ENCODE measurements at regions not wholly inside any gene's neighbourhood (a gene's known extent, or its start where the extent isn't known, plus 50 kb on each side); places are given as distances from the start of the nearest gene placed in this dataset.
A peak's percentile ranks its signal among the peaks of the same experiment; 100 is the strongest.

DNA sequence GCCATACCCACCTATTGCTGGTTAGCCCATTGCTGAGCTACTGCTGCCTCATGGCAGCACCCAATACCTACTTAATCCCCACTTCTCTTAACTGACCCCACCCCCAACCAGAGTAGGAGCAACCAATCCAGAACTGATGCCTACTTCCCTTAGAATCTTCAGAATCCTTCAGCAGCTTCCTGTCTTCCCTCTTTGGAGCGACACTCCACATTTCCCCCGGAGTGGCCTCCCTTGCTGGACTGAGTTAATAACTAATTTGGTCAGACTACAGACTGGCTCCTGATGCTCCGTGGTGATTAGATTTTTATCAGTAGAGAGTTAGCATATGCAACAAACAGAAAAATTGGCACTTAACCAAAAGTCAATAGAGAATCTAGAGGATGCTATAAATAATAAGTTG is 51.2 kb upstream of the UBR2 start:
- no peak for DNase-seq (ENCODE audit: low read depth)

DNA sequence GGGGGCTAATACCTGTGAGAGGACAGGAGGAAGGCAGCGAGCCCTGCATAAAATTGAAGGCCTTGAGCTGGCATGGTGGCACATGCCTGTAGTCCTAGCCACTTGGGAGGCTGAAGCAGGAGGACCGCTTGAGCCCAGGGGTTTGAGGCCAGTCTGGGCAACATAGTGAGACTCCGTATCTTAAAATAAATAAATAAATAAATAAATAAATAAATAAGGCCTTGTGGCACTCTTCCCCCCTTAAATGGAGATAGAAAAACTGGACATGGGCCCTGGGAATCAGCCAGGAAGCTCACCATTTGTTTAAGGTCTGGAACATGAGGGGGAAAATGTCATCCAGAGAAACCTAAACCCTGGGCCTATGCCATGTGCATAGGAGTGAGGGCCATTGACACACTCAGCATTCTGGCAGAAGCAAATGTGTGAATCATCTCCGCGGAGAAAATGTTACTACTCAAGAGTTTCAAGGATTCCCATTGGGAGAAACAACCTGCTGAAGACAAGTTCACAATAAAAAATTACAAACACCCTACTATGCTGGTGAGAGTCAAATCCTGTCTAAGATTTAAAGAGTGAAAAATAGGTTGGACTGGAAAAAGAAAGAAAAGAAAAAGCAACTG is 51.9 kb upstream of the UBR2 start:
- DNase-seq (ENCODE audit: low read depth) = peak; percentile 33

DNA sequence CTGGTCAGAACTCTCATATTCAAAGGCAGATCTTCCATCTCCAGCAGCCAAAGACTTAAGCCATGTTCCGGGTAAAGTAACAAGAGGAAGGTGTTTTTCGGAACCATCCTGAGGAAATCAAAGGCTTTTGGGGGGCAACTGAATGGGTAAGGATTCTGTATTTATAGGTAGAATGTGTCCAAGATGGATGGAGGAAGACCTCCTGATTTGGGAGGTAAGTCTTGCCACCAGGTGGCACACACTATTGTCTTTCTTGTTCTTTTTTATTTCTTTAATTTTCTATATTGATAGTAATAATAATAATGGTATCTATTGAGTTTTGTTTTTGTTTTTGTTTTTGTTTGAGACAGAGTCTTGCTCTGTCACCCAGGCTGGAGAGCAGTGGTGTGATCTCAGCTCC is 53.0 kb upstream of the UBR2 start:
- no peak for DNase-seq (ENCODE audit: low read depth)

DNA sequence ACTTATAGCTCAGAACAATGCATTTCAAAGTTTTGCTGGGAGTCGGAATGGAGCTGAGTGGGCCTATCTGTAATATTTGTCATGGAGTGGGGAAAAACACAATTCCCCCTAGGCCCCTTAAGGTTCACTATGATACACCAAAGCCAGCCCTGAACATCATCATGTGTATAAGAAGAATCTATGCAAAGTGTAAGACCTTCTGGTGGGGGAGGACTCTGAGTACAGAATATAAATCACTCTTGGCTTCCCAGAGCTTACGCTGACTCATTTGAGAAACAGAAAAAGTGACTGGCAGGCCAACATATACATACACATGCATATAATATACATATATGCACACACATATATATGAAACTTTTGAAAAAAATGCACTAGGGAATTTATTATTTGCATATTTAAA is 54.1 kb upstream of the UBR2 start:
- no peak for DNase-seq (ENCODE audit: low read depth)

DNA sequence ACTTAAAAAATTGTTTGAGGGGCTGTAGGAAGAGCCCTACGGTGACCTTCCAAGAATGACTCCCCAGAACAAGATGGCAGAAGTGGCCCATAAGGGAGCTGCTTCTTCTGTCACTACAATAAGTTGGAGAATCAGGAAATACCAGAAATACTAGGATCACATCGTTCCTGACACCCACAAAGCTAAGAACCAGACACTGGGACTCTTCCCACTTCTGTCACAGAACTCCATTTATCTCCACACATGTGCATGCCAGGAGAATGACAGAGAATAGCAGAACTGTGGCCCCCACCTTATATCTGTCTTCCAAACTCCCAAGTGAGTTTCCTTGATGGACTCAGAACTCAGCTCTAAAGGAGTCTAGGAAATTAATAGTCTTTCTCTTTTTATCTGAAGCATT is 54.6 kb upstream of the UBR2 start:
- DNase-seq (ENCODE audit: low read depth) = no peak

DNA sequence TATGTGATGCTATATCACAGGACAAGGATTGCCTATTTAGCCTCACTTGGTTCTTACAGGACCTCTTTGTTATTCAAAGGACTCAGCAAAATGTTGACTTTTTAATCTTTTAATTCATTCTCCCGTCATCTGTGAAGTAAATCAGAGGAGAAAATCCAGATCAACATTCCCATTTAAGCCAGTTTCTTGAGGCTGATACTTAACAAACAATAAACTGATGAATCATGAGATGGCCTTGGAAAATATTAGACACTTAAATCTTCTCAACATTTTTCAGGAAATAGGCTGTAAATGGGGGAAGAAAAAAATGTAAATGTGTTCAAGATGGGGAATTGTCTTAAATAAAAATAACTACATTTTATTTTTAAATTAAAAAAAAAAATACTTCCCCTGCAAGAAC is 55.9 kb upstream of the UBR2 start:
- DNase-seq (ENCODE audit: low read depth) = peak; percentile 36

DNA sequence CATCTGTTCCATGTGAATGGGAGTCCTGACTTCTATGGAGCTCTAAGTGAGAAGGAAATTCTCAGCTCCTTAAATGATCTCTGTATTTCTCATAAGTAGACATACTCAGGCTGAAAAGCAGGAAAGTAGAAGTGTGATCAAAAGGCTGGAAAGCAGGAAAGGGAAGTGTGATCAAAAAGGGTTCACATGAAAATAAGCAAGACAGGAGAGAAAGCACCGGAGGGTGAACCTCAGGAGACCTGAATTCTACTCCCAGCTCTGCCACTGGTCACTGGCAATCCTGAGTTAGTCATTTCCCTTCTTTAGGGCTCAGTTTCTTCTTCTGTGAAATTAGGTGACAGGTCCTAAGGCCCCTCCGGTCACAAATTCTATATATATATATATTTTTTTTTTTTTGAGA is 55.5 kb upstream of the TRERF1 start:
- no peak for DNase-seq (ENCODE audit: low read depth)

DNA sequence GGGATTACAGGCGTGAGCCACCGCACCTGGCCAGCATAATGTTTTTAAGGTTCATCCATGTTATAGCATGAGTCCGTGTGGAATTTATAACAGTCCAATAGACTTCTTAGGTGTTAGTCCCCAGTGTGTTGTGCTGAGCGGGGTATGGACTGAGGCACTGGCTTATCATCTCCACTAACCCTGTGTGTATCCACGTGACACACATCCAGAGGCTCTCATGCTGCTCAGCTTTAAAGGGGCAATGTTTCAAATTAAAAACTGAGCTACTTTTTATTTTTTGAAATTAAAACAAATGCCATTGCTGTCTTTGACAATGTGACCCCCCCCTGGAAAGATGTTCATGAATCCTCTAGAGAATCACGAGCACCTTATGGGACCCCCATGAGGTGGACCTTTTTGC is 54.3 kb upstream of the TRERF1 start:
- no peak for DNase-seq (ENCODE audit: low read depth)

DNA sequence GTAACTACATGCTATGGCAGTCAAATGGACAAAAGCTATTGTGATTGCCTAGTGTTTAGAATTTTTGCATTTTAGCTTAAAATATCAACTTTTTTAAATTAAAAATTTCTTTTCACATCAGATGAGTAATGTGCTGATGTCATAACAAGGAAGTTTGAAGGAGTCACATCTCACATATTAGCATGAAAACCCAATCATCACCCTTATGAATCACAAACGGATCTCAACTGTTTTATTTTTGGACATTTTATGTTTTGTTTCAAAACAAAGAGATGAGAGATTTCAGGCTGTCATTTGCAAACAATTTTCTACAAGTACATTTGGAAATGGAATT is 53.6 kb upstream of the TRERF1 start:
- DNase-seq (ENCODE audit: low read depth) = peak; percentile 84

DNA sequence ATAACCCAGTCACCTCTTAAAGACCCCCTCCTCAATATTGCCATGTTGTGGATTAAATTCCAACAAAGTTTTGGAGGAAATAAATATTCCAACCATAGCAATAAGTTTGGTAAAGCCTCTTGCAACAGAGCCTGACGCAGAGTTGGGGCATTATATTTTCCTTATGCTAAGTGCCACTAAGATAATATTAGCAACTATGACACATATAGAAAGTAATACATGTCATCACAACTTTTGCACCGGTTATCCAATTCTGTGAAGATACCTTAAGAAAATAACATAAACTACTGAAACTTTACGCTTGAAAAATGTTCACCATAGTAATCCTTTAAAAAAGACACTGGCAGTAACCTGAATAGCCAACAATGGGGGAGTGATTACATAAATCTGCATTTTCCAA is 52.2 kb upstream of the TRERF1 start:
- DNase-seq (ENCODE audit: low read depth) = no peak

DNA sequence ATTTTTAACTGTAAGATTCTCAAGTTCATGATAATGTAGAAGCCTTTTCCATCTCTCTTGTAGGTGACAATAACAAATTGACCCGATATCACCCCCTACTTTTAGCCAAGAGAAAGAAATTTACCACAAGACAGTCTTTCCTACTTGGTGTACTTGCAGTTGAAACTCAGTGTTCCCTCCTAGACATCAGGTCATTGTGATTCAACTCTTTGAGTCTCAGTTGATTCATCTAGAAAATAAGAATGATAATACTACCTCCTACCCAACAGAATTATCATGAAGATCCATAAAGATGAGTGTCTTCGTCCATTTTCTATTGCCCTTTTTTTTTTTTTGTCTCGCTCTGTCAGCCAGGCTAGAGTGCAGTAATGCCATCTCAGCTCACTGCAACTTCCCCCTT is 51.3 kb upstream of the TRERF1 start:
- no peak for DNase-seq (ENCODE audit: low read depth)

DNA sequence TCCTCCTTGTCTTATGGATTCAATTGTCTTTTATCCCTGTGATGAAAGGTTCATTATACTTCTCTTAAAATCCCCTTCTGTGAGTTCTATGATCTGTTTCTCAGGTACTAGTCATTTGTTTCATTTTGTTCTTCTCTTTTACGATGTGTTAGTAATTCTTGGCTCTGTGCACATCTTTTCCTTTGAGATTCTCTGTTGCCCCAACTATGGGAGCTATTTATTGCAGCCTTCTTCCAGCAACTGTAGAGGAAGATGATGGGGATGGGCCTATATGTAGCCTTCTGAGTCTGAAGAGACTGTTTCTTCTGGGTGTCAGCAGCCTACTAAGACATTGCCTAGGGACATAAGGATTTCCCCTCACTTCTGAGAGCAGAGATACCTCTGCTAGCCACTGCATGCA is 50.4 kb upstream of the TRERF1 start:
- no peak for DNase-seq (ENCODE audit: low read depth)

All from stromal cell of bone marrow (primary cell).